Activated CD4-positive, alpha-beta T cell treated with anti-CD3 and anti-CD28 coated beads, Interleukin-2, Interleukin-6, amounts not matched to agents 100 ng/mL and 50 ng/mL, durations not matched to agents 16 hours and 8 hours (primary cell): ENCODE measurements at regions not wholly inside any gene's neighbourhood (a gene's known extent, or its start where the extent isn't known, plus 50 kb on each side); places are given as distances from the start of the nearest gene placed in this dataset.
A peak's percentile ranks its signal among the peaks of the same experiment; 100 is the strongest.

Source experiments
- DNase-seq: peaks from one replicate; pipeline ENCODE4 v3.0.0-alpha.2; 2020

DNA sequence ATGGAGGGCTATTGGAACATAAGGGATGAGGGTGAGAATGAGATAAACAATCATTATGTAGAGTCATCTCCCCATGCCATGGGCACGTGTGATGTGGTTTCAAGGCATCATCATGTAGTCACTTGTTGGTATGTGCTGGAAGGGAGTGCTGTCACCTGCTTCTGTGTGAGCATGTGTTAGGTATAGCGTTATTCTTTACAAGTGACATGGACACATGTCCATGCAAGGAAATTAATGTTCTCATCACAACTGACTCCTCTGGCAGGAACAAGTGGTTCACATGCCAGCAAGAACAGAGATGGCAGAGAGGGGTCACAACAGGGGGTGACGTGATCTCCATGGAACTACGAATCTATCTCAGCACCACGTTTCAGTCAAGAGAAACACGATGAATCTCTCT lies 815.8 kb downstream of the BCL11B start:
- no peak for DNase-seq

DNA sequence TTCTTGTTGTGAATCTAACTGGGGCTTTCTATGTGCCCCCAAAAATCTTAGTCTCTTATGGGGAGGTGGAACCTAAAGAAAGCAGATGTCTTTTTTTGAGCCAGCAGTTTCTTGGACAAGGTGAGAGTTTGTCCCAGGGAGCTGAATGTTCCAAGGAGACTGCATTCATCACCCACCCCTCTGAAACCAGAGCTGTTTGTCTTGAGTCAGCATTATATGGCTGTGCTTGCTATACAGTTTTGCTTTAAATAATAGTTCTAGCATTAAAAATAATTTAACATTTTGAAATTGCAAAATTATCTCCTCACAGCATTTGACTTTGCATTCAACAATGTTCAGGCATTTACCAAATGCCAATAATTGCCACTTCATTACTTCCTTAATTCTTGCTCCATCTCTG lies 813.3 kb downstream of the BCL11B start:
- no peak for DNase-seq

DNA sequence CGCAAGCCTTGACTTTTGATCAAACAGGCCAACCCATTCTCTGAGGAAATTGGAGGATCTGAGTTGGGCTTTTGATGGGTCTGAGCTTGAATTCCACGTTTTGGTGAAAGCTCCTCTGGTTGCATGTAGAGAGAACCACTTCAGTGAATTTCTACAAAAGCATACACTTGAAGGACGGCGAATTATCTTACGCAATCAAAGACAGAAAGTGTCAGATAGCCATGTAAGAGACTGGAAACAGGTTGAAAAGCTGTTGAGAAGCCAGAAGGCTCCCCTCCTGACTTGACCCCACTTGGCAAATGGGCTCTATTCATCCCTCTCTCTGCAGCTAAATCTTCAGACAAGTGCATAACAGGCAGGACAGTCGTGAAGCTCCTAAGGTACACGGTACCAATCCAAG lies 809.1 kb downstream of the BCL11B start:
- no peak for DNase-seq

DNA sequence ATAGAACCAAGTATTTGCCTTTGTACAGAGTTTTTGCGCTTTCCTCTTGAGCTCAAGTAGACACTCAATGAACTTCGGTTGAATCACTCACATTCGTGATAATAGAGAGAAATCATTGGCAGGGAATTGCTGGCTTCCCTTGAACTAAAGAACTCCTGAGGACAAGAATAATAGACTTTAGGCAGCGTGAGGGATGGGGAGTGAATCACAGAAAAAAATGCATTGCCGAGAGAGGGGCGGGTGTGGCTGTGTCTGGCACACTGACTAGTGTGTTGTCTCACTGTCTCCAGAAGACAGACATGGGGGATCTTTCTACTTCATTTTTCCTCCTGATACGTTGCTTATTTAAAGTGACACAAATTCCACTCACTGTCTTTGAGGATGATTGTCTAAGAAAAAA lies 805.2 kb downstream of the BCL11B start:
- no peak for DNase-seq

DNA sequence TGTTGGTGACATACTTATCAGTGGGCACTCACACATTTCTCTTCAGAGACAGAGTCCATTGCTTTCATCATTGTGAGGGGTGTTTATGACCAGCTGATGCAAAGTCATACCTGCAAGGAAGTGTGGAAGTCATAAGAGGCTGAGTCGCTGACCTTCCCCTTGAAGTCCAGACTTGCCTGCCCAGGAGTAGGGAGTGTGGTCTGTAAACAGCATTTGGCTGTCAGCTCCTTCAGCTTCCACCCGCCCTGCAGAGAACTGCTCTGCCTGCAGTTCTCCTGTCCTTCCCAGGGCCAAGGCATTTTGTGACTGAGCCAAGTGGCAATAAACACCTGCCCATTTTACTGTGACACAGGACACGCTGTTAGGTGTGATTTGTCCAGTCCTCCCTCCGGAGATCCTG lies 801.3 kb downstream of the BCL11B start:
- no peak for DNase-seq

DNA sequence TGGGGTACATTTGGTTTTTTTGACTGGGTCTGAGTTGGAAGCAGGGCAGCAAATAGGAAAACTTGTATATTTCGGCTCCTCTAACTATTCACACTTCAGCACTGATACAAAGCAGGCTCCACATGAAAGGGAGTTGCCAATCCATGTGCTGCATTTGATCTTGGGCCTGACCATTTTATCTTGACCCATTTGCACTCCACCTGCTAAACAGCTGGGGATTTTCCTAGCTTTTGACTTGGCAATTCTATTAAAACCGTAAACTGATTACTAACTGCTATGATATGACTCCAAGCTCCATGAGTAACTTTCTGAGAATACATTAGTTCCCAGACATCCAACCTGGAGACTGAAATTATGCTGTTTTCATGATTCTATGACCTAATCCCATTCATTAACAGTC lies 797.1 kb downstream of the BCL11B start:
- DNase-seq: no peak

DNA sequence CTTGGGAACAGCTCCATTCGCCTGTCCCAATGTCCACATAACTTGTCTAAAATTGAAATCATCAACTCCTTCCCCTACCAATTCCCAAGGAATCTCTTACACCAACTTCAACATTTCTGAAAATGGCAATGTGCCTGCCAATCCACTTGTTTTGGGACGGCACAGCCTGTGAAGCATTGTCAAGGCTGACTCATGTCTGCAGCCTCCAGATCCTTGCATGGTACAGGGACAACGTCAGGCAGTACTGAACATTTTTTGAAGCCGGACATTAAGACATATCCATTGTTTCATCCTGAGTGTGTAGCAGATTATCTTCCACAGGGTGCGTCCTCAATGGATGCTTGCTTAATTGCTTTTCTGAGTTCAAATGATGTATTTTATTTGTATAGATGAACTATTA lies 794.1 kb downstream of the BCL11B start:
- no peak for DNase-seq

DNA sequence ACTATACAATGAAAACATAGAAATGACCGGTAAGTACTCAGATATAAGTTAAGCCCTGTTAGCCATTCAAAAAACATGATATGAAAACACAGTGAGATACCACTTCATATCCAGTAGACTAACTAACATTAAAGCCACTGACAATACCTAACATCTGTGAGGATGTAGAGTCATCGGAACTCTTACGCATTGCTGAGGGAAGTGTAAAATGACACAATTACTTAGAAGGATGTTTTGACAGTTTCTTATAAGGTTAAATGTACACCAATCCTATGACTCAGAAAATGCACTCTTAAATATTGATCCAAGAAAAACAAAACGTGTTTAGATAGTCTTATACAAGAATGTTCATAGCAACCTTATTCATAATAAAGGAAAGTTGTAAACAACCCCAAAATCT lies 782.9 kb downstream of the BCL11B start:
- no peak for DNase-seq

DNA sequence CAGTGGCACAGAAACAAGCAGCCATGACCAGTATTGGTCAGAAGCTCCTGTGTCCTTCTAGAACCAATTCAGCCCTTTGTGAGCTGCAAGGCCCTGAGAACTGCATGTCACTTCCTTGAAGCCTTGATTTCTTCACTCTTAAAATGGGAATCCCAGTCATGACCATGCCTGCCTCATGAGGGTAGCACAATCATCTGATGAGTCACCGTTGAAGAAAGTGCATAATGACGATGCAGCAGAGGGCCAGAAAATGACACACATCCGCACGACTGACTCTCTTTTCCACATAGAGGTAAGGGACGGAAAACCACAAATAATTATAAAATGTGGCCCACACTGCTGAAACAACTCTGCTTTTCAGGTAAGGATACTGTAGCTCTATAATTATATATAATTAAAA lies 777.4 kb downstream of the BCL11B start:
- peak; percentile 49 for DNase-seq

DNA sequence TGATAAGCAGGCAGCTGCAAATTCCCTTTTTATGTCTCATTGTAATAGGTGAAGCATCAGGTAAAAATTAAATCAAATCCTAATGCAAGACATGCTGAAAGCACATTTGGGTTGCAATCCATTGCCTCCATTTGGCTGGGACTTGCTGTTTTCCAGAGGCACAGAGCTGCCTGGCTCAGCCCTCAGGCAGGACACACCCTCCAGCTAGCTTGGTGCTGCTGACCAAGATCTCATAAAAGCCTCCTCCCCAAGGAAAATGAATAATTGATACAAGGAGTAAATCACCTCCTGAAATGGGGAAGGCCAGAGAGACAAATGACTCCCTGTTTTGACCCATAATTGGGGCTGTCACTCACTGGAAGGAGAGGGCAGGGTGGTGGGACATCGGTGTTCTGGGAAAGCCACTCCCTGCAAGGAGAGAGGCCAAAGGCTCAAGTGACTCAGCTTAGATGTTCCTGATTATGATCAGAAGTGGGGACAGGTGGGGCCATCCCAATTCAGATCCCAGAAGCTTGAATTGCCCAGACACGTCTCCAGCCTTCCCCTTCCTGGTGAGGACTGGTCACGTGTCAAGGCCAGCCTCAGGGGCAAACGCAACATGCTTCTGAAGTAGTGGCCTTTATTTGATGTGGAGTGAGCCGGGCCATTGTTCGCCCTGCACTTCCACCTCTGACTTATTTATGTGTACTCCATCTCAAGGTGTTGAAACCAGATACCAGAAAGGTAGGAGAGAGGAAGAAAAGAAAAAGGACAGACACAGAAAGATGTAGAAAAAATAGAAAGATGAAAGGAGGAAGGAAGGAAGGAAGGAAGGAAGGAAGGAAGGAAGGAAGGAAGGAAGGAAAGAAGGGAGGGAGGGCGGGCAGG lies 773.7 kb downstream of the BCL11B start:
- no peak for DNase-seq

DNA sequence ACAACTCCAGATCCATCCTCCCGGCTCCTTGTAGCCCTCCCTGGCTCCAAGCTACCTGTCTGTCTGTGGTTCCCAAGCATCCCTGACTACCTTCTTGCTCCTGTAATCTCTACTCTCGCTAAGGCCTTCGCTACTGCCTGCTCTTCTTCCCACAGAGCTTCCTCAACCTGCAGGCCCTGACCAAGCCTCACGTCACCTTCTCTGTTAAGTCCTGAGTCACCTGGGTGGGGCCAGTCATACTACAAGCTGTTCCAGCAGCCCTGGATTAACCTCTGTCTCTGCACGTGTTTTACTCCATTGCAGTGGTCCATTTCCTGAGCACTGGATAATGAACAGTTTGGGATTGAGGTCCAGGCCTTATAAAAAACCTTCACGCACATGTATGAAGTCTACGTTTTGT lies 770.7 kb downstream of the BCL11B start:
- DNase-seq: no peak

DNA sequence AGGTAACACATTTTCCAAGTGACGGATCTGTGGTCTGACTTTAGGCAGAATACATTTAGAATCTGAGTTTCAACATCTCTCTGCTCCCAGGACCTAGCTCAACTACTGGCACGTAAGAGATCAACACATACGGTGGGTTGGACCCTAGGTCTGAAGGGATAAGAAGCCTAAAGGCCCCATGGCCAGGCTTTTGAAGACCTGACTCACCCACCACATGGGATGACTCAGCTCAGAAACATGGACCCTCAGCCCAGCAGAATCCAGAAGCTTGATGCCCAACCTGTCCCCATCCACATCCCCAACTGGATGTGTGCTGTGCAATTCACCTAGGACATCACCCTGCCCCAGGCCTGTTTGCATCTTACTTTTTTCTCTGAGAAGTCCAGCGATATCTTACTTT lies 770.2 kb downstream of the BCL11B start:
- no peak for DNase-seq

DNA sequence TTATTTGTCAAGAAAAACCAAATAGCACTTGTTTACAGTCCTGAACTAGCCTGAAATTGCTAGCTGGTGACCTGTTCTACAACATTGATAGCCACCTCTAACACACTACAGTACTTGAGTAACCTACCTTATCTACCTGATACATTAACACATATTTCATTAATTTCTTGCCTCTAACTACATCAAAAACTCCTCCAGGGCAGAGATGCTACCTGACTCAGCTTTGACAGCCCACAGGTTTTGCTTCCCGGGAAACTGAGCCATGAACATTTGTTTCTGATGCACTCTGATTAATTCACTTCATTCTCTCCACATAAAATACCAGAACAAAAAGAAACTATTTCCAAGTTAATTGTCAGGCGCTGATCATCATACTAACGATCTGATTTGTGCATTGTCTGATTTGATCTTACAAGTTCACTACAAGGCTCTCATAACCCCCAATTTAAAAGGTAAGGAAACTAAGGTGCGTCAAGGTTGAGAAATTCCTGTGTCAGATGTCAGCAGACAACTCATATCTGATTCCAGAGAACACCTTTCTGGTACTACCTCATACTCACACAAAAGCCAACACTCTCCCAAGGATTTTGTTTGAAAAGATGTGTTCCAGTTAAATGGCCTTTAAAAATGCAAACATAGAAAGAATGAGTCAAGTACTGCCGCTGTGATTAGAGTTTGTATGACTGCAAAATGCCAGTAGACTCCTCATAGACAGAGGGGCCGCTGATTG lies 768.7 kb downstream of the BCL11B start:
- no peak for DNase-seq

DNA sequence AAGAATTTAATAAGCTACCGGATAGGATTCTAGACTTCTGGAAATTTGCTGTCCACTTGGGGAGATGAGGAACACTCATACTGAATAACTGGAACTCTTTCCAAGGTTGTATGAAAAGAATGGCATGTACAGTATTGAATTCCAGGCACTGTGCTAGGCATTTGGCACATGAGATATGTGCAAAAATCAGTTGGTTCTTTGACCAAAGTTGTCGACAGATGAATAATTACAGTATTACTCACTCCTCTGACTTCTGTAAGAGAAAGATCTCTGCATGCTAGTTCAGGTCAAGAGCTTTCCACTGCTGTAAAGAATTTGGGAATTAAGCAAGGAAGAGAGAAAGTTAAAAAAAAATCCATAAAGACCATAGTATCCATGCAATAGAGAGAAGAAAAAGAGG lies 764.7 kb downstream of the BCL11B start:
- DNase-seq: no peak

DNA sequence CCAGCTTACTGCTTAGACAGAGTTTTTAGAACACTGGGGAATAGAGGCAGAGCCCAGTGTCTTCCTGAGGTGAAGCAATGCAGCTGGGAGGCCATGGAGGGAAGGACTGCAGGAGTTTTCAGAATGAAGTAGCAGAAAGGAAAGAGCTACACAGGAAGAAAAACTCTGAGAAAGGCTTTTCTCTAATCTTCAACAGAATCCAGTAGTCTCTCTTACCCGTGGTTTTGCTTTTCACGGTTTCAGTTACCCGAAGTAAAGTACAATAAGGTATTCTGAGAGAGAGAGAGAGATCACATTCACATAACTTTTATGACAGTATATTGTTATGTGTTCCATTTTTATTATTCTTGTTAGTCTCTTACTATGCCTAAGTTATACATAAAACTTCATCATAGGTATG lies 761.6 kb downstream of the BCL11B start:
- DNase-seq: no peak

DNA sequence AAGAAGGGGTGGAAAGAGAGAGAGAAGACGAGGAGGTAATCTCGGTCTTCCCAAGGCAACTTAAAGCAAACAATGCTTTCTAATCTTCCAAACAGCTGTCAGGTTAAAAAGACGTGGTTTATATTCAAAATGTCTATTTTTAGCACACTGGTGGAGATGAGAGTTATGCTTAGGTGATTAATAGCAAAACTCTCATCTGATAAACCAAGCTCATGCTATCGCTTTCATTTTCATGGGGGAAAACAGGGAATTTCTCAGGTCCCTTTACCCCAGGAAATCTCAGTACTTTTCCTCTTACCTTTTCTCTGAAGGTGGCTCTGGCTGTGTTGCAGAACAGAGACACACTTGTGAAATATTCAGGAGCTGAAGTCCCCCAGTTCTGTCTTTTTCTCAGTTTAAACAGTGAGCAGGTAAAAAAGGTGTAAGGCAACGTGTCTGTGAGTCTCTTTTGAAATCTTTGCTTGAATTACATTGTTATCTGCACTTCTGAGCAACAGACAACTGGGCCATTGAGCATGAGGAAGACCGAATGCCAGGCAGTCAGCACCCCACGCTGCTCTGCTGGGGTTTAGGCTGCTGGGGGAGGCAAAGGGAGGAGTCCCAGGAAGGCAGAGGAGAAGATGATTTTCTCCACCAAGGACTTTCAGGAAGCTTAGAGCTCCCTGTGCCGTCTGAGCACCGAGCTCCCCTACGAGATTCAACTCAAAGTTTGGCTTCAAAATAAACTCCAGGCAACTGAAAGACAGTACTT lies 759.3 kb downstream of the BCL11B start:
- DNase-seq: peak; percentile 23

DNA sequence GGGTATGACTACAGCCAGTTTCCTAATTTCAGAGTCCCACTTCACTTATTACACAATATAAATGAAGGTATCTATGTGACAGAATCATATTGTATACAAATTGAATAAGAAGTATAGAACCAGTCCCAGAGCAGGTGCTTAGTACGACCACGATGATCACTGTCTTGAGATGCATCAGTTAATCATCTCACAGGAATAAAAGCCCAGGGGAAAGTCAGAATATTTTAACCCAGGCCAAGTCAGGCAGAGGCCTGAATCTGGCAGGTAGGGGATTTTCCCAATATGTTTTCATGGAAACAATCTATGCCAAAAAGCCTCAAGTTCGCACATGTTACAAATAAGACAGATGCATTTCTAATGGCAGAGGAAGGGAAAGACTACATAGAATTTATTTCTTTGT lies 758.4 kb downstream of the BCL11B start:
- DNase-seq: no peak

DNA sequence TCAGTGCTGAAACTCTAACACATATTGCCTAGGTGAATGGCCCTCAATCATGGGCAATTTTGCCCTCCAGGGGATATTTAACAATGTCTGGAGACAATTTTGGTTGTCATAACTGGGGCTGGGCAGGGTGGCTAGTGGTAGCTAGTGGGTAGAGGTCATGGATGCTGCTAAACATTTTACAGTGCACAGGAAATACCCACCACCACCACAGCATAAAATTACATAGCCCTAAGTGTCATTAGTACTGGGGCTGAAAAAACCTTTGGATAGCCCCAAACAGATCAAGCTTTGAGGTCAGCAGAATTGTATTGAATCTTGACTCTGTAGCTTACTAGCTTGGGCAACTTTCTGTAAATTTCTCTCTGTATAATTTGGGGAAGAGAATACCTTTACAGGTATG lies 758.0 kb downstream of the BCL11B start:
- no peak for DNase-seq

DNA sequence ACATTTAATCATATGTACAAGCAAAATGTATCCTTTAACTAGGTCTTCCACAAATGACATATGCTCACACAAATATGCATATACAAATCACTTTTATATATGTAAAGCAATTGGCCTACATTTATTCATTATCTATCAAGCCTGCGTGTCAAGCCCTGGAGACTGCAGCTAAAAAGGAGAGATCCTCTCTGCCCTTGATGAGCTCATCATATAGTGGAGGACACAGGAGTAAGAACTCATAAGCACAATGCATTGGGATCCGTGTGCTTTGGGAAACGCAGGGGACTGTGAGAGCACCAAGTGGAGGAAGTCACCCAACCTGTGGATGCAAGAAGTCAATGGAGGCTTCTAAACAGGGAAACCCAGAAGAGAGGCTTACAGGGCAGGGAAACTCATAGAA lies 735.7 kb downstream of the BCL11B start:
- DNase-seq: no peak

DNA sequence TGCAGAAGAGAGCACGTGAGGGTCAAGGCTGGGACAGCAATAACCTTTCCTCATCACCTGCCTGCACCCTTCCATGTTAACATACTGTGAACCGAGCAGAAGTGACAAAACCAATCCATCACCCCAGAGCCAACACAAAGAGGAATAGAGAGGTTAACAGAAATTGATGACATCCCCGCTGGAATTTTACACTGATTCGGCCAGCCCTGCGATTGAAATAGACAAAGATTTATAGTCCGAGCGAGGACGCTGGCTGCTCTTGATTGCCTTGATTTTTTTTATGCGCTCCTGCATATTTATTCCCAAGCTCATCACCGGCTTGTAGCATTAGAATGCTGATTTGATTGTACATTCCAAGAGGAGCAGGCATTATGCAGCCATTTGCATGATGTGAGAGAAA lies 729.7 kb downstream of the BCL11B start:
- no peak for DNase-seq

DNA sequence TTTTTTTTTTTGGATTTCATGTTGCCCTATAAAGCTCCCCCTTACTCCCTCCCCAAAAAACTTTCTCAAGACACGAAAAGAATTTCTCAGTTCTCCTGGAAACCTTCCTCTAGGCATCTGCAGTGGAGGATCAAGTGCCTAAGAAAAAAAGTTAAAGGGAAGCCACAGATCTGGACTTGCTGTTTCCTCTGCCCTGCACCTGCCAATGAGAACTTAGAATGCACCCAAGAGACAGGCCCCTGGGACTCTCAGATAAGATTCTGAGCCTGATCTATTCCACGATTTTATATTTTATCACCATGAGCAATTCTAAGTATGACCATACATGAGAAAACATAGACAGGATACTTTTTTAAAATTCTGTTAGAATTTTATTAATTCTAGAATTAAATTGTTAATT lies 728.9 kb downstream of the BCL11B start:
- DNase-seq: no peak

DNA sequence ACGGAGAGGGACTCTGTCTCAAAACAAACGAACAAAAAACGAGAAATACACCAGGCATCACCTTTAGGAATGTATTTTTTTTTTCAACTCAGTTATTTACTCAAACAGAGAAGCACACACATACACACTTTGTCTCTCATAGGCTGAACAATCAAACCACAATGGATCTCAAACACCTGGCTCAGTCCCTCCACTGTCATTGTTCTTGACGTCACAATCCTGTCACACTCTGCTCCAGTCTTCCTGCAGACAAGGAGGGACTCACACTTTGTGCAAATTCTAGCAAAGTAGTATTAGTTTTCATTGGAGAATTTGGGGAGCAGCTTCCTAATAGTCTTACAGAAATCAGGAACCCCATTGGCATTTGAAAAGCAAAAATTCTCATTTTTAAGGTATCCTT lies 727.8 kb downstream of the BCL11B start:
- no peak for DNase-seq

DNA sequence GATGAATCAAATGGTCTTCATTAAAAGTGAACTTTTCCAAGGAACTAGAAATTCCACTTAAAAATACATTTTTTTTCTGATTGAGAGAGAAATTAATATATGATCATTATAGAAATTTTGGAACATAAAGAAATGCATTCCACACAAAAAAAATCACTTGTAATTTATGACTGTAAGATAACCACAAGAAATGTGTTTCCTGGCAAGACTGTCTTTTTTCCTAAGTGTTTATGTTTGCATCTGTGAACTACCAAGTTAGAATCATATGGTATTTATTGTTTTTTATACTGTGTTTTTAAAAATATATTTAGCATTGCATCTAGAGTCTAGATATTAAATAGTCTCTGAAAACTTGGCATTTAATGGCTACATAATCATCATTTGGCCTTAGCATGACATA lies 726.8 kb downstream of the BCL11B start:
- DNase-seq: no peak
